ENCODE measurements at regions not wholly inside any gene's neighbourhood (a gene's known extent, or its start where the extent isn't known, plus 50 kb on each side); places are given as distances from the start of the nearest gene placed in this dataset.

GRCh38 chr1:55333461-55333860 is 118.3 kb upstream of the USP24 start:
- DNase-seq: no peak

GRCh38 chr1:55331351-55331750 is 116.2 kb upstream of the USP24 start:
- DNase-seq: no peak

- DNase-seq: no peak
These were observed 114.8 kb upstream of the USP24 start for GRCh38 chr1:55329808-55330432.

- DNase-seq: no peak
These were observed 113.9 kb upstream of the USP24 start for GRCh38 chr1:55329091-55329490.

- DNase-seq: no peak
These were observed 111.5 kb upstream of the USP24 start for GRCh38 chr1:55326496-55327243.

GRCh38 chr1:55323760-55324159 is 108.6 kb upstream of the USP24 start:
- no peak for DNase-seq

- no peak for DNase-seq
These were observed 107.7 kb upstream of the USP24 start for GRCh38 chr1:55322842-55323241.

- DNase-seq: no peak
These were observed 106.8 kb upstream of the USP24 start for GRCh38 chr1:55321942-55322341.

GRCh38 chr1:55320891-55321290 is 105.7 kb upstream of the USP24 start:
- DNase-seq: no peak

GRCh38 chr1:55318116-55318817 is 103.1 kb upstream of the USP24 start:
- DNase-seq: no peak

GRCh38 chr1:55317673-55318072 is 102.5 kb upstream of the USP24 start:
- no peak for DNase-seq

- no peak for DNase-seq
These were observed 101.9 kb upstream of the USP24 start for GRCh38 chr1:55316947-55317662.

GRCh38 chr1:55316502-55316901 is 101.3 kb upstream of the USP24 start:
- DNase-seq: no peak

- DNase-seq: no peak
These were observed 100.4 kb upstream of the USP24 start for GRCh38 chr1:55315552-55315951.

- no peak for DNase-seq
These were observed 99.6 kb upstream of the USP24 start for GRCh38 chr1:55314740-55315139.

GRCh38 chr1:55313903-55314302 is 98.7 kb upstream of the USP24 start:
- no peak for DNase-seq

- no peak for DNase-seq
These were observed 96.8 kb upstream of the USP24 start for GRCh38 chr1:55311979-55312378.

GRCh38 chr1:55311057-55311641 is 96.0 kb upstream of the USP24 start:
- no peak for DNase-seq

- no peak for DNase-seq
These were observed 95.4 kb upstream of the USP24 start for GRCh38 chr1:55310505-55310971.

- DNase-seq: no peak
These were observed 94.8 kb upstream of the USP24 start for GRCh38 chr1:55309786-55310504.

- DNase-seq: no peak
These were observed 93.9 kb upstream of the USP24 start for GRCh38 chr1:55309053-55309452.

GRCh38 chr1:55305735-55306134 is 90.6 kb upstream of the USP24 start:
- DNase-seq: no peak

Measured in NCI-H510A (cell line).